ENCODE measurements at regions not wholly inside any gene's neighbourhood (a gene's known extent, or its start where the extent isn't known, plus 50 kb on each side); places are given as distances from the start of the nearest gene placed in this dataset.

- DNase-seq (ENCODE audit: insufficient read length, low spot score) (no peak), FAIRE-seq (no peak)
- TF ChIP-seq CTCF (IDR thresholded peaks at IDR 0.05; ENCODE audit: insufficient read depth, missing control alignments), result no peak
Observed at GRCh38 chr1:168957818-168958217, 148.7 kb upstream of the ATP1B1 start.

- DNase-seq (ENCODE audit: insufficient read length, low spot score) (no peak), FAIRE-seq (no peak)
- no peak for TF ChIP-seq CTCF (IDR thresholded peaks at IDR 0.05; ENCODE audit: insufficient read depth, missing control alignments)
Observed at GRCh38 chr1:168958562-168959289, 147.8 kb upstream of the ATP1B1 start.

GRCh38 chr1:168959382-168959781, 147.1 kb upstream of the ATP1B1 start:
- no peak for FAIRE-seq
- DNase-seq (ENCODE audit: insufficient read length, low spot score), result no peak
- TF ChIP-seq CTCF (IDR thresholded peaks at IDR 0.05; ENCODE audit: insufficient read depth, missing control alignments), result no peak

GRCh38 chr1:168960114-168960513, 146.4 kb upstream of the ATP1B1 start:
- TF ChIP-seq CTCF (IDR thresholded peaks at IDR 0.05; ENCODE audit: insufficient read depth, missing control alignments), result no peak
- FAIRE-seq (no peak), DNase-seq (ENCODE audit: insufficient read length, low spot score) (no peak)

GRCh38 chr1:168960595-168960994, 145.9 kb upstream of the ATP1B1 start:
- DNase-seq (ENCODE audit: insufficient read length, low spot score) (no peak), FAIRE-seq (no peak)
- no peak for TF ChIP-seq CTCF (IDR thresholded peaks at IDR 0.05; ENCODE audit: insufficient read depth, missing control alignments)

GRCh38 chr1:168963601-168964000, 142.9 kb upstream of the ATP1B1 start:
- no peak for FAIRE-seq
- DNase-seq (ENCODE audit: insufficient read length, low spot score), result no peak
- no peak for TF ChIP-seq CTCF (IDR thresholded peaks at IDR 0.05; ENCODE audit: insufficient read depth, missing control alignments)

- TF ChIP-seq CTCF (IDR thresholded peaks at IDR 0.05; ENCODE audit: insufficient read depth, missing control alignments), result no peak
- DNase-seq (ENCODE audit: insufficient read length, low spot score), result no peak
- no peak for FAIRE-seq
Observed at GRCh38 chr1:168964478-168964877, 142.0 kb upstream of the ATP1B1 start.
